HG02885 (cell line): ENCODE measurements at regions not wholly inside any gene's neighbourhood (a gene's known extent, or its start where the extent isn't known, plus 50 kb on each side); places are given as distances from the start of the nearest gene placed in this dataset.
"Not testable (repeated sequence)": the region's sequence is repeated elsewhere in the genome, so short reads cannot be mapped to it uniquely, and the experiment has no call there.

ENCODE experiments used
- ATAC-seq: cut with Tn5 transposase; IDR thresholded peaks from one replicate; pipeline ENCODE4 v1.9.1; 2021; ENCODE audit warnings: mild to moderate bottlenecking; ENCODE audit not compliant: unreplicated experiment, poor library complexity

- ATAC-seq, result no peak
These were observed 464.4 kb upstream of the TUSC1 start for GRCh38 chr9:26142631-26143030.

GRCh38 chr9:26142201-26142600 is 464.0 kb upstream of the TUSC1 start:
- ATAC-seq, result no peak

GRCh38 chr9:26133537-26133936 is 455.3 kb upstream of the TUSC1 start:
- no peak for ATAC-seq

GRCh38 chr9:26132746-26133312 is 454.6 kb upstream of the TUSC1 start:
- no peak for ATAC-seq

GRCh38 chr9:26131886-26132285 is 453.6 kb upstream of the TUSC1 start:
- no peak for ATAC-seq

- no peak for ATAC-seq
These were observed 451.0 kb upstream of the TUSC1 start for GRCh38 chr9:26129217-26129616.

GRCh38 chr9:26125693-26126092 is 447.4 kb upstream of the TUSC1 start:
- no peak for ATAC-seq

GRCh38 chr9:26116085-26116484 is 437.8 kb upstream of the TUSC1 start:
- ATAC-seq, result not testable (repeated sequence)

GRCh38 chr9:26112724-26113123 is 434.5 kb upstream of the TUSC1 start:
- ATAC-seq, result no peak

- ATAC-seq, result no peak
These were observed 408.2 kb upstream of the TUSC1 start for GRCh38 chr9:26086396-26086795.

- no peak for ATAC-seq
These were observed 403.6 kb upstream of the TUSC1 start for GRCh38 chr9:26081847-26082246.

GRCh38 chr9:26078706-26079105 is 400.5 kb upstream of the TUSC1 start:
- ATAC-seq, result no peak

- no peak for ATAC-seq
These were observed 399.6 kb upstream of the TUSC1 start for GRCh38 chr9:26077860-26078259.

GRCh38 chr9:26067608-26068007 is 389.4 kb upstream of the TUSC1 start:
- no peak for ATAC-seq

GRCh38 chr9:26066237-26066636 is 388.0 kb upstream of the TUSC1 start:
- no peak for ATAC-seq

- no peak for ATAC-seq
These were observed 383.8 kb upstream of the TUSC1 start for GRCh38 chr9:26061948-26062575.

GRCh38 chr9:26058111-26058895 is 380.1 kb upstream of the TUSC1 start:
- ATAC-seq, result no peak

- no peak for ATAC-seq
These were observed 378.8 kb upstream of the TUSC1 start for GRCh38 chr9:26057050-26057449.

- ATAC-seq, result no peak
These were observed 376.6 kb upstream of the TUSC1 start for GRCh38 chr9:26054600-26055520.

- no peak for ATAC-seq
These were observed 375.7 kb upstream of the TUSC1 start for GRCh38 chr9:26053954-26054353.

GRCh38 chr9:26043431-26043830 is 365.2 kb upstream of the TUSC1 start:
- no peak for ATAC-seq
